GM19035 (cell line): ENCODE measurements at regions not wholly inside any gene's neighbourhood (a gene's known extent, or its start where the extent isn't known, plus 50 kb on each side); places are given as distances from the start of the nearest gene placed in this dataset.

Source experiments
- ATAC-seq: cut with Tn5 transposase; IDR thresholded peaks from one replicate; pipeline ENCODE4 v1.9.1; 2021; ENCODE audit not compliant: unreplicated experiment

DNA sequence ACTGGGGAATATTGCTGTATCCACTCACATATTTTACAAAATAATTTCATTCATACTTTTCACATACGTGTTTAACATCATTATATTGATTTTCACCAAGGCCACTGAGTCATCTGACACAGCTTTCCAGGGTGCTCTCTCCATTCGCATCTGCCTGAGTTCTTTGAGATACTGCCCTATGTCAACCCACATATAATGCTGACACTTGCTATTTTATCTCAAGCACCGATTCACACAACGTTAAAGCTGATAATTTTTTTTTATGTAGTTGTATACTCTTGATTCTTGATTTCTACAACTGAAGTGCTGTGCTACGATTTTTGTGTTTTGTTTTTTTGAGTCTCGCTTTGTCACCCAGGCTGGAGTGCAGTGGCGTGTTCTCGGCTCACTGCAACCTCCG, 249.8 kb upstream of the CDIN1 start:
- ATAC-seq, result no peak

DNA sequence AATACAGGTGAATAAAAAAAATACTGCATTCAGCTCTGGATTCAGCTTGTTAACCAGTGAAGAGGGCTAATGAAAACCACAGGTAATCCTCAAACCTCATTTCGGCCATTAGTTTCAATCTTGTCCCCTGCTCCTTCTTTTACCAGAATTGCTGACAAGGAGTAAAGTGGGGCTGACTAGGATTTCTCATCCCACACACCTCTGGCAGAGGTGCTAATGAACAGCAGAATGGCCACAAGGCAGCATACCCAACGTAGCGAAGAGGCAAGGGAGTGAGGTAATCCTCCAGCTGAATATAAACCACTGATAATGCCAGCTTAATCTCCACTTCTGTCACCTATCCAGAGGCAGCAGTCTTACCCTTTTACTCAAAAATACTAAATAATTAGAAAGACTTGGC, 248.8 kb upstream of the CDIN1 start:
- no peak for ATAC-seq

GRCh38 chr15:36331531-36332275, 247.7 kb upstream of the CDIN1 start:
- ATAC-seq, result no peak

DNA sequence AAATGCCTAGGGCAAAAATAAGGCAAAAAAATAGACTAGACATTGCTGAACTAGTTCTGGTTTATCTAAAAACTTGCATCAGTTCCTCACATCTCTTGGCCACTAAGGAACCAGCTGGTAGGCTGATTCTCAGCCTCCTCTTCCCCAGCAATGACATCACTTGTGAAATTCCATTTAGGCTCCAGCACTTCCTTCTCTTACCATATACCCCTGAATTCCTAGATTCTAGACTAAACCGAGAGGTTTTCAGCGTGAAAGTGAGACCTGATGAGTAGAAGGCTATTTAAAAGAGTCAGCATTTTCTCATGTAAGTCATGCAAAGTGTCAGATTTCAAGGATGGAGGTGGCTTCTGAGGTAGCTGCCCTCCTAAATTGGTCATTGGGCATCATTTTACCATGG, 247.1 kb upstream of the CDIN1 start:
- no peak for ATAC-seq

DNA sequence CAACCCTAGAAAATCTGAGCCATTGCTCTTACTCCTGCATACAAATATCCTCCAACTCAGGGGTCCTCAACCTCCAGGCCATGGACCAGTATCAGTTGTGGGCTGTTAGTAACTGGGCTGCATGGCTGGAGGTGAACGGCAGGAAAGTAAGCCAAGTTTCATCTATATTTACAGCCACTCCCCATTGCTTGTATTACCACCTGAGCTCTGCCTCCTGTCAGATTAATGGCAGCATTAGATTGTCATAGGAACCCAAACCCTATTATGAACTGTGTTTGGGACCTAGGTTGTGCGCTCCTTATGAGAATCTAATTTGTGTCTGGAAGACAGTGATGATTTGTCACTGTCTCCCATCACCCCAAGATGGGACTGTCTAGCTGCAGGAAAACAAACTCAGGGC, 246.5 kb upstream of the CDIN1 start:
- ATAC-seq, result no peak

DNA sequence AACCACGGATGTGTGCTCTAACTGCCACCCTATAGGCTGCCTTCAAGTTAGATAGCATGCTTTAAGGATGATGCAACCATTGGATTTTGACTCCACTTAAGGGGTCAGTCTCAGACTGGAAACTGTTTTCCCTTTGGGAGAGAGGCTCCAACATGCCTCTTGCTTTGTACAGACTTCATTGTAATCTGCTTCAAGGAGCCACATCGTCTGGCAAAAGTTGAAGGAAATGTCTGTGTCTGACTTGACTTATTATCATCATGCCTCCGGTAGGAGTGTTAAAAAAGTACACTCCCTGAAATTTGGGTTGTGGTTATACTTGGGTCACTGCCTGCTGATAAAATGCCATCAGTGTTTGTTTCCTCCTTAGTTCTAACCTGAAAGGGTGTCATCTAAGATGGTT, 245.4 kb upstream of the CDIN1 start:
- no peak for ATAC-seq

DNA sequence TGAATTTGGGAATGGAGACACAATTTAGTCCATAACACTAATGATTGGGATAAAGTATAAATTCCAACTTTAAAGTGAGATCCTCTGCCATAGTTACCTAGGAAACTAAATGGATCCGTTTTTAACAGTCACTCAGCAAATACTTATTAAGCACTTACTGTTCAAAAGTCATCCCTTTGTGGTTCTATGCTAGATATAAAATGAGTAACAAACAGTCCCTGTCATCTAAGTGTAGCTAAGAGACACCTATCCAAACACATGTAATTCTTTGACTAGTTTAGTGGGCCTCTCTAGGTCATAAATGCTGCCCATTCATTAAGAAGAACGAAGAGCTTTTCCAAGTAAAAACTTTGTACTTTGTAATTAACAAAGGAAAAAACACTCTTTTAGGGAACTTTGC, 244.2 kb upstream of the CDIN1 start:
- ATAC-seq, result no peak

GRCh38 chr15:36335659-36336058, 243.8 kb upstream of the CDIN1 start:
- no peak for ATAC-seq

DNA sequence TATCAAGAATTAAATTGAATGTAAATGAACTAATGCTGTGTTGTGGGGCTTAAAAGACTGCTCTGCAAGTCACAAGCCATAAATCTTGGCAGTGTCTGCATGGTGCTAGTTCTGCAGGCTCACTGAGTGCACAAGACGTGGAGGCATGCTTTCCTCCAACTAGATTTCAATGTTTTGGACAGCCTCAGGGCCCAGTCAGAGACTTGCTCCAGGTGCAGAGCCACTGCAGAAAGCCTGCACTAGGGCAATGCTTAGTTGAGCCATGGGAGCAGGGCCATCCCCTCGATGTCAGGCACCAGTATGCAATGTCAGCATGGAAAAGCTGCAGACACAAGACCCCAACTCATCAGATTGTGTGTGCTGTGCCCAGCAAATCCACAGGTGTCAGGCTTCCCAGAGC, 234.5 kb upstream of the CDIN1 start:
- ATAC-seq, result no peak

GRCh38 chr15:36347272-36347858, 232.1 kb upstream of the CDIN1 start:
- ATAC-seq, result no peak

DNA sequence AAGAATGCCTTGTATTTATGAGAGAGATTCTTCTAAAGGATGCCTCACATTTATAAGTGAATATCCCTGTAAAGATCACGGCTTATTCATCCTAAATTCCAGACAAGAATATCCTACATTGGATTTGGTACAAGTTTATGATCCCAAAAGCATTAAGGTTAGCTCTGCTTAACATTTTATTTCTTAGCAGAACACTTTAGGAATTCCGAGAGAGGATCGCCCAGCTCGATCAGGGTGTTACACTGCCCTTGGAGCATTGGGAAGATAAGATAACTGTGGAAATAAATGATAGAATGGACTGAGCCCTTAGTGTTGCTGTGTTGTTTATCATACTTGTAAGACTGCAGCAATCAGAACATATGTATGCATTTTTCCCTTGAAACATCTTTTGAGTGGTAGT, 223.0 kb upstream of the CDIN1 start:
- ATAC-seq, result no peak

DNA sequence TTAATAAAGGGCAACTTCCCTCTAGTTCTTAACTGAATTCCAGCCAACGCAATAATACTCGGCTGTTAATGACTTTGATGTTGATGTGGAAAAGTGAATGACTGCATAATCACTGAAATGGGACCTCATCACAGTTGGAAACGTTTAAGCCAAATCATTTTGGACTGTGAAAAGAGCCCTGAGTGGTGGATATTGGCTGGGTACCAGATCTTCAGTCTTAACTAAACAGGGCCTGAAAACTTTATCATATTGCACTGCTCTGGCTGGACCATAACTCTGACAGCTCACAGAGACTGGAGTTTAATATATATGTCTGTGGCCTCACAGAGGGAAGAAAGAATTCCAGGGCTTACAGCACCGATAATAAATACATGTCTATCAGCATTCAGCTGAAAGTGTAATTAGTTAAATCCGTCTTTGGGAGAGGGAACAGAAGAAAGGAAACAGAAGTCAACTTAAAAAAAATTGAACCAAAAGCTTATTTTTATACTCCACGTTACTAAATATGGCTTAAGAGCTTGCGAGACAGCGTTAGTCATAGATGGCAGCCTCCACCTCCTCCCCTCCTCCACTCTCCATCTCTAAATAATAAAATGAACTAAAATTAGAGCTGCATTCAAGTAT, 222.3 kb upstream of the CDIN1 start:
- ATAC-seq, result no peak

GRCh38 chr15:36358094-36358493, 221.3 kb upstream of the CDIN1 start:
- ATAC-seq, result no peak

GRCh38 chr15:36358523-36358922, 220.9 kb upstream of the CDIN1 start:
- ATAC-seq, result no peak

GRCh38 chr15:36359286-36359685, 220.1 kb upstream of the CDIN1 start:
- no peak for ATAC-seq

GRCh38 chr15:36361351-36361870, 218.0 kb upstream of the CDIN1 start:
- no peak for ATAC-seq

DNA sequence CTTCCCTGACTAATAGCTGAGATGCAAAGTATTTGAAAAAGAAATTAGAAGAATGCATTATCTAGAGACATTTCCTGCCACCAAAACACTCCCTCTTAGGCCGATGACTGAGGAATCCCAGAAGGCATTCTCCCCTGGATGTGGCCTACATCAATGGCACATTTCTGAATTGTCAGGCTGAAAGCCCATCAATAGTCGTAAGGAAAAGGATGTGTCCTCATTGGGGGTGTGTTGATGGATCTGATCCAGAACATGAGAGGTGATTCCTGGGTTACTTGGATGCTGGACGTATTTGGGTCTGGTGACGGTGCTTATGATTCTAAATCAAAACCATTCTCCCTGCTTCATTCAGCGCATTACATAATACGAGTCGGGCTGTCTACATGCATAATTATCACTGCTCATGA, 216.9 kb upstream of the CDIN1 start:
- no peak for ATAC-seq

GRCh38 chr15:36363335-36363734, 216.1 kb upstream of the CDIN1 start:
- no peak for ATAC-seq

- ATAC-seq, result no peak
These were observed 215.0 kb upstream of the CDIN1 start for GRCh38 chr15:36364377-36364776.

GRCh38 chr15:36365963-36366362, 213.5 kb upstream of the CDIN1 start:
- no peak for ATAC-seq

GRCh38 chr15:36370051-36370730, 209.2 kb upstream of the CDIN1 start:
- ATAC-seq, result no peak

DNA sequence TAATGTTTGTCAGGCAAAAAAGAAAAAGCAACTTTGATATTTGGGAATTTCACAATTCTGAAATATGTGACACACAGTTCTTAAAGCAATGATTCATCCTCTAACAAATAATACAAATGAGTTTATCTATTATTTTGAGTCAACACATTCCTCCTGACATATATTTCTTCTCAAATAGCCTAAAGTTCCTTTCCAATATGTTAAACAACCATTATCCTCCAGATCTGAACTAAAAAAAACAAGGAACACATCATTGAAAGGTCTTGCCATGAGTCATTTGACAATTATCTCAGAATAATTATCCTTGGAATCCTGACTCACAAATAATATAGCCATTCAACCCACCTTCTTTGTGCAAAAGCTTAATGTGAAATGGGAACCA, 208.7 kb upstream of the CDIN1 start:
- no peak for ATAC-seq
